IgD-negative memory B cell (primary cell): ENCODE measurements at regions not wholly inside any gene's neighbourhood (a gene's known extent, or its start where the extent isn't known, plus 50 kb on each side); places are given as distances from the start of the nearest gene placed in this dataset.
"Not testable (repeated sequence)": the region's sequence is repeated elsewhere in the genome, so short reads cannot be mapped to it uniquely, and the experiment has no call there.

Source experiments
- H3K27ac Mint-ChIP-seq, 3 donors: one replicate each; pipeline ENCODE4 v1.8.0; 2020 to 2022; ENCODE audit warnings: mild to moderate bottlenecking in 3 of 3, mixed read lengths in 3 of 3, moderate library complexity in 1 of 3
- H3K27me3 Mint-ChIP-seq: one replicate; pipeline ENCODE4 v1.8.0; 2021; ENCODE audit warnings: mixed read lengths
- H3K36me3 Mint-ChIP-seq: one replicate; pipeline ENCODE4 v1.8.0; 2020; ENCODE audit warnings: mild to moderate bottlenecking, mixed read lengths
- H3K4me1 Mint-ChIP-seq, 3 donors: one replicate each; pipeline ENCODE4 v1.8.0; 2020 to 2022; ENCODE audit warnings: mixed read lengths in 3 of 3, mild to moderate bottlenecking in 1 of 3
- H3K4me3 Mint-ChIP-seq, 4 donors: one replicate each; pipeline ENCODE4 v1.8.0; 2020 to 2022; ENCODE audit warnings: mild to moderate bottlenecking in 4 of 4, mixed read lengths in 4 of 4, moderate library complexity in 3 of 4
- H3K9me3 Mint-ChIP-seq, 3 donors: one replicate each; pipeline ENCODE4 v1.8.0; 2020 to 2021; ENCODE audit warnings: mixed read lengths in 3 of 3, mild to moderate bottlenecking in 1 of 3

- Mint-ChIP-seq H3K4me1 (no peaks in the 10 kb centered on the region), H3K27ac (no peak overlapping the region), H3K4me3 (no peak overlapping the region), H3K36me3 (no peaks in the 10 kb centered on the region), H3K9me3 (peaks cover 0 to 4% (median 0%) of the 10 kb centered on the region in 3 donors), H3K27me3 (no peaks in the 10 kb centered on the region)
Measured at GRCh38 chr13:31591642-31592233, 147.6 kb upstream of the RXFP2 start.

DNA sequence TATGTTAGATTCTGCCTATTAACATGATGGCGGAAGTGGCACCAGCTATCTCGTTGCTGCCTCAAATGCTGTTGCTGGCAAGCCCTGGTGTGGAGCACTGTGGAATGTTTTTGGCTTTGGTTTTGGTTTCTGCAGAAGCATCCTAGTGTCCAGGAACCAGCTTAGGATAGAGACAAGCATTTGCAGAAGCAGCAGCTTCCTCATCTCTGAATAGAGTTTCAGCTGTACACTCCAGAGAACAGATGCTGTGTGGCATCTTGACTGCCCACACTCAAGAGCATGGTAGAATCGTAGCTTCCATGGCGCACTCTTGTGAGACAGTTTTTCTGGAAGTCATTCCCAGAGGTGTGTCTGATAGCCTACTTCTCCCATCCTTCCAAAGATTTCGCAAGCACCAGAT is 145.3 kb upstream of the RXFP2 start:
- Mint-ChIP-seq H3K4me1 (no peaks in the 10 kb centered on the region), H3K36me3 (no peaks in the 10 kb centered on the region), H3K4me3 (no peak overlapping the region), H3K27me3 (no peaks in the 10 kb centered on the region), H3K27ac (no peak overlapping the region), H3K9me3 (peaks cover 0 to 5% (median 0%) of the 10 kb centered on the region in 3 donors)

GRCh38 chr13:31595563-31595962 is 143.8 kb upstream of the RXFP2 start:
- H3K36me3 Mint-ChIP-seq, result no peaks in the 10 kb centered on the region
- H3K4me1 Mint-ChIP-seq, result no peaks in the 10 kb centered on the region
- H3K27me3 Mint-ChIP-seq, result no peaks in the 10 kb centered on the region
- H3K27ac Mint-ChIP-seq, result no peak overlapping the region
- H3K4me3 Mint-ChIP-seq, result no peak overlapping the region
- H3K9me3 Mint-ChIP-seq, result peaks cover 0 to 5% (median 0%) of the 10 kb centered on the region in 3 donors

GRCh38 chr13:31598990-31599389 is 140.3 kb upstream of the RXFP2 start:
- no peaks in the 10 kb centered on the region for H3K4me1 Mint-ChIP-seq

GRCh38 chr13:31605076-31605860 is 134.1 kb upstream of the RXFP2 start:
- peaks cover 0 to 2% (median 0%) of the 10 kb centered on the region in 3 donors for H3K9me3 Mint-ChIP-seq
- no peak overlapping the region for H3K27ac Mint-ChIP-seq
- H3K4me3 Mint-ChIP-seq, result no peak overlapping the region
- H3K27me3 Mint-ChIP-seq, result peaks cover 3% of the 10 kb centered on the region
- H3K36me3 Mint-ChIP-seq, result no peaks in the 10 kb centered on the region
- peaks cover 0 to 2% (median 0%) of the 10 kb centered on the region in 3 donors for H3K4me1 Mint-ChIP-seq

More at GRCh38 chr13:31598990-31599389, 140.3 kb upstream of the RXFP2 start:
- no peak overlapping the region for H3K4me3 Mint-ChIP-seq
- peaks cover 3% of the 10 kb centered on the region for H3K27me3 Mint-ChIP-seq
- no peaks in the 10 kb centered on the region for H3K36me3 Mint-ChIP-seq
- no peak overlapping the region for H3K27ac Mint-ChIP-seq
- peaks cover 0 to 2% (median 0%) of the 10 kb centered on the region in 3 donors for H3K9me3 Mint-ChIP-seq

- not testable (repeated sequence) for H3K4me3 Mint-ChIP-seq, H3K36me3 Mint-ChIP-seq, H3K4me1 Mint-ChIP-seq, H3K9me3 Mint-ChIP-seq, H3K27me3 Mint-ChIP-seq, H3K27ac Mint-ChIP-seq
Measured at GRCh38 chr13:31607531-31607930, 131.8 kb upstream of the RXFP2 start.

DNA sequence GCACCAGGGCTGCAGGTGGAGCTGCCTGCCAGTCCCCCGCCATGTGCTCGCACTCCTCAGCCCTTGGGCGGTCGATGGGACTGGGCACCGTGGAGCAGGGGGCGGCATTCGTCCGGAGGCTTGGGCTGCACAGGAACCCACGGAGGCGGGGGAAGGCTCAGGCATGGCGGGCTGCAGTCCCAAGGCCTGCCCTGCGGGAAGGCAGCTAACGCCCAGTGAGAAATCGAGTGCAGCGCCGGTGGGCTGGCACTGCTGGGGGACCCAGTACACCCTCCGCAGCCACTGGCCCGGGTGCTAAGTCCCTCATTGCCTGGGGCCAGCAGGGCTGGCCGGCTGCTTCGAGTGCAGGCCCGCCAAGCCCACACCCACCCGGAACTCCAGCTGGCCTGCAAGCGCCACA is 130.5 kb upstream of the RXFP2 start:
- not testable (repeated sequence) for H3K4me1 Mint-ChIP-seq, H3K27ac Mint-ChIP-seq, H3K36me3 Mint-ChIP-seq, H3K4me3 Mint-ChIP-seq, H3K9me3 Mint-ChIP-seq, H3K27me3 Mint-ChIP-seq

- peaks cover 0 to 6% (median 5%) of the 10 kb centered on the region in 3 donors for H3K9me3 Mint-ChIP-seq
- H3K36me3 Mint-ChIP-seq, result no peaks in the 10 kb centered on the region
- H3K4me3 Mint-ChIP-seq, result no peak overlapping the region
- peaks cover 0 to 5% (median 0%) of the 10 kb centered on the region in 3 donors for H3K4me1 Mint-ChIP-seq
- no peak overlapping the region for H3K27ac Mint-ChIP-seq
- H3K27me3 Mint-ChIP-seq, result no peaks in the 10 kb centered on the region
Measured at GRCh38 chr13:31610270-31610998, 128.9 kb upstream of the RXFP2 start.

DNA sequence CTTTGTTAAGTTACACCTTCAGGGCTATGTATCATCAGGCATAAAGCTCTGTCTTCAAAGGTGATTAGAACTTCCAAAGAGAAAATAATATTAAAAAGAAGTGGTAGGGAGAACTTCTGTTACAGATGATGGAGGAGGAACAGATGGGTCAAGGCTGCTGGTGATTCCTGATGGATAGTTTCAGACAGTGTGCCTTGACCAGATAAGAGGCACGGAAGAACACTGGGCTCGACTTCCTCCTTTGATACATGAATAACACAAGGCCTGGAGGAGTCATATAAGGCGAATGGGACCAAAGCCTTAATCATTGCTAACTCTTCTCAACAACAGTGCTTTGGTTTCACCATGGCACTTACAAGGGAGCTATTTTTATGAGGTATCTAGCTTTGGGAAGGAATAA is 128.1 kb upstream of the RXFP2 start:
- peaks cover 0 to 5% (median 0%) of the 10 kb centered on the region in 3 donors for H3K4me1 Mint-ChIP-seq
- no peak overlapping the region for H3K27ac Mint-ChIP-seq
- H3K36me3 Mint-ChIP-seq, result no peaks in the 10 kb centered on the region
- H3K4me3 Mint-ChIP-seq, result no peak overlapping the region
- peaks cover 0 to 6% (median 5%) of the 10 kb centered on the region in 3 donors for H3K9me3 Mint-ChIP-seq
- H3K27me3 Mint-ChIP-seq, result no peaks in the 10 kb centered on the region

GRCh38 chr13:31614073-31614472 is 125.3 kb upstream of the RXFP2 start:
- H3K4me1 Mint-ChIP-seq, result peaks cover 0 to 5% (median 0%) of the 10 kb centered on the region in 3 donors
- H3K4me3 Mint-ChIP-seq, result no peak overlapping the region
- no peak overlapping the region for H3K27ac Mint-ChIP-seq
- H3K9me3 Mint-ChIP-seq, result peaks cover 0 to 6% (median 5%) of the 10 kb centered on the region in 3 donors
- no peaks in the 10 kb centered on the region for H3K36me3 Mint-ChIP-seq
- H3K27me3 Mint-ChIP-seq, result no peaks in the 10 kb centered on the region

- no peak overlapping the region for H3K4me3 Mint-ChIP-seq
- no peaks in the 10 kb centered on the region for H3K27me3 Mint-ChIP-seq
- peaks cover 0 to 6% (median 5%) of the 10 kb centered on the region in 3 donors for H3K9me3 Mint-ChIP-seq
- no peak overlapping the region for H3K27ac Mint-ChIP-seq
- H3K4me1 Mint-ChIP-seq, result peaks cover 0 to 5% (median 0%) of the 10 kb centered on the region in 3 donors
- H3K36me3 Mint-ChIP-seq, result no peaks in the 10 kb centered on the region
Measured at GRCh38 chr13:31614704-31615103, 124.6 kb upstream of the RXFP2 start.

DNA sequence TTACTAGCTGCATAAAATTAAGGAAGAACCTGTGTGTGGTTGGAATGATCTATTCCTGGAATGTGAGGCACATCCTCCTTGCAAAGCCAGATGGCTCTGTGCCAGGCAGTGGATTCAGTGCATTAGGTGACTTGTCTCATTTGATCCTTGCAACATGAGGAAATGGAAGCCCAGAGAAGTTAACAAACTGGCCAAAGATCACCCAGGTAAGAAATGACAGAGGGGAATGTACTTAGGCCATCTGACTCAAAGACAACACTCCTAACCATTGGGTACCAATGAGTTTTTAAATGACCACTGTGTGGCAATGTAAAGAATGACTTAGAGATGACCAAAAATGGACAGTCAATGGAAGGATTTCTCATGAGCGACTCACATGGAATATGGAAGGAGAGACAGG is 114.2 kb upstream of the RXFP2 start:
- Mint-ChIP-seq H3K4me3 (no peak overlapping the region), H3K27me3 (peaks cover 6% of the 10 kb centered on the region), H3K9me3 (peaks cover 0 to 8% (median 0%) of the 10 kb centered on the region in 3 donors), H3K36me3 (no peaks in the 10 kb centered on the region), H3K27ac (no peak overlapping the region), H3K4me1 (no peaks in the 10 kb centered on the region)

GRCh38 chr13:31627097-31627845 is 112.1 kb upstream of the RXFP2 start:
- peaks cover 0 to 5% (median 0%) of the 10 kb centered on the region in 3 donors for H3K9me3 Mint-ChIP-seq
- H3K36me3 Mint-ChIP-seq, result no peaks in the 10 kb centered on the region
- peaks cover 3% of the 10 kb centered on the region for H3K27me3 Mint-ChIP-seq
- H3K4me3 Mint-ChIP-seq, result no peak overlapping the region
- H3K27ac Mint-ChIP-seq, result no peak overlapping the region
- no peaks in the 10 kb centered on the region for H3K4me1 Mint-ChIP-seq

GRCh38 chr13:31629085-31629780 is 110.1 kb upstream of the RXFP2 start:
- Mint-ChIP-seq H3K27me3 (peaks cover 2% of the 10 kb centered on the region), H3K36me3 (no peaks in the 10 kb centered on the region), H3K4me3 (no peak overlapping the region), H3K27ac (no peak overlapping the region), H3K4me1 (no peaks in the 10 kb centered on the region), H3K9me3 (peaks cover 3 to 4% (median 3%) of the 10 kb centered on the region in 3 donors)
